OCI-LY7 (cell line): ENCODE measurements at regions not wholly inside any gene's neighbourhood (a gene's known extent, or its start where the extent isn't known, plus 50 kb on each side); places are given as distances from the start of the nearest gene placed in this dataset.

Experiments used
- EZH2phosphoT487 ChIP-seq: fragments of 200-600 bp; sonication (generic); IDR thresholded peaks from 2 replicates; pipeline ENCODE4 v1.6.1; 2018; ENCODE audit warnings: low read depth, borderline replicate concordance, mild to moderate bottlenecking, mixed run types, antibody characterized with exemption, low read length, moderate library complexity, mixed read lengths
- TF ChIP-seq, protein P1 (sequence below): fragments of 200-600 bp; sonication (generic); conservative IDR thresholded peaks from 2 replicates; pipeline ENCODE4 v1.5.1; 2014; ENCODE audit warnings: mild to moderate bottlenecking, antibody characterized with exemption, low read length, moderate library complexity, mixed read lengths

GRCh38 chrX:99914635-99915034 lies 495.4 kb downstream of the PCDH19 start:
- TF ChIP-seq, protein P1, sequence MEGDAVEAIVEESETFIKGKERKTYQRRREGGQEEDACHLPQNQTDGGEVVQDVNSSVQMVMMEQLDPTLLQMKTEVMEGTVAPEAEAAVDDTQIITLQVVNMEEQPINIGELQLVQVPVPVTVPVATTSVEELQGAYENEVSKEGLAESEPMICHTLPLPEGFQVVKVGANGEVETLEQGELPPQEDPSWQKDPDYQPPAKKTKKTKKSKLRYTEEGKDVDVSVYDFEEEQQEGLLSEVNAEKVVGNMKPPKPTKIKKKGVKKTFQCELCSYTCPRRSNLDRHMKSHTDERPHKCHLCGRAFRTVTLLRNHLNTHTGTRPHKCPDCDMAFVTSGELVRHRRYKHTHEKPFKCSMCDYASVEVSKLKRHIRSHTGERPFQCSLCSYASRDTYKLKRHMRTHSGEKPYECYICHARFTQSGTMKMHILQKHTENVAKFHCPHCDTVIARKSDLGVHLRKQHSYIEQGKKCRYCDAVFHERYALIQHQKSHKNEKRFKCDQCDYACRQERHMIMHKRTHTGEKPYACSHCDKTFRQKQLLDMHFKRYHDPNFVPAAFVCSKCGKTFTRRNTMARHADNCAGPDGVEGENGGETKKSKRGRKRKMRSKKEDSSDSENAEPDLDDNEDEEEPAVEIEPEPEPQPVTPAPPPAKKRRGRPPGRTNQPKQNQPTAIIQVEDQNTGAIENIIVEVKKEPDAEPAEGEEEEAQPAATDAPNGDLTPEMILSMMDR, result no peak
- TF ChIP-seq EZH2phosphoT487, result no peak
